Gastrocnemius medialis (tissue), 4 donors: ENCODE measurements at regions not wholly inside any gene's neighbourhood (a gene's known extent, or its start where the extent isn't known, plus 50 kb on each side); places are given as distances from the start of the nearest gene placed in this dataset.

Source experiments
- POLR2A ChIP-seq, 2 donors: fragments of 450-650 bp; IDR thresholded peaks; one replicate each; pipeline ENCODE4 v1.6.1; 2017; ENCODE audit warnings: antibody characterized with exemption in 2 of 2, mild to moderate bottlenecking in 2 of 2, moderate library complexity in 2 of 2
- TF ChIP-seq, protein P1 (sequence below), 5 experiments: fragments of 450-650 bp in 3 of 5; fragments of 200-600 bp in 2 of 5; sonication (generic) in 2 of 5; IDR thresholded peaks in 4 of 5; conservative IDR thresholded peaks in 1 of 5; 1 replicate in 4 of 5; 2 replicates in 1 of 5; pipeline ENCODE4 v1.5.1; 2016 to 2019; ENCODE audit warnings: antibody characterized with exemption in 5 of 5, mild to moderate bottlenecking in 3 of 5, moderate library complexity in 3 of 5

DNA sequence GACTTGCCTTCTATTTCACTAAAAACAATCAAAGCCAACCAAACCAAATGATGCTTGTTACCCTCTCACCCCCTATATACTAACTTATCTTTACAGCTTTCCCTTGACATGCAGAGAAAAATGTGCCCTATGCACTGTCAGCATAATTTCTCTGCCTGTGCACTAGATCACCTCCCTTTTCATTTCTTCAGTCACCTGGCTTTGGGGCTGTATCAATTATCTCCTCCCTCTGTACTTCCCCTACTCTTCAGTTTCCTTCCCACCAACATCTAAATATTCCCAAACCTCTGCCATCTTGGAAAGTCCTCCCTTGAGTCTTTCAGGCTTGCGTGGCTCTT is 103.5 kb upstream of the TAPT1 start:
- TF ChIP-seq, protein P1, sequence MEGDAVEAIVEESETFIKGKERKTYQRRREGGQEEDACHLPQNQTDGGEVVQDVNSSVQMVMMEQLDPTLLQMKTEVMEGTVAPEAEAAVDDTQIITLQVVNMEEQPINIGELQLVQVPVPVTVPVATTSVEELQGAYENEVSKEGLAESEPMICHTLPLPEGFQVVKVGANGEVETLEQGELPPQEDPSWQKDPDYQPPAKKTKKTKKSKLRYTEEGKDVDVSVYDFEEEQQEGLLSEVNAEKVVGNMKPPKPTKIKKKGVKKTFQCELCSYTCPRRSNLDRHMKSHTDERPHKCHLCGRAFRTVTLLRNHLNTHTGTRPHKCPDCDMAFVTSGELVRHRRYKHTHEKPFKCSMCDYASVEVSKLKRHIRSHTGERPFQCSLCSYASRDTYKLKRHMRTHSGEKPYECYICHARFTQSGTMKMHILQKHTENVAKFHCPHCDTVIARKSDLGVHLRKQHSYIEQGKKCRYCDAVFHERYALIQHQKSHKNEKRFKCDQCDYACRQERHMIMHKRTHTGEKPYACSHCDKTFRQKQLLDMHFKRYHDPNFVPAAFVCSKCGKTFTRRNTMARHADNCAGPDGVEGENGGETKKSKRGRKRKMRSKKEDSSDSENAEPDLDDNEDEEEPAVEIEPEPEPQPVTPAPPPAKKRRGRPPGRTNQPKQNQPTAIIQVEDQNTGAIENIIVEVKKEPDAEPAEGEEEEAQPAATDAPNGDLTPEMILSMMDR (IDR thresholded peaks at IDR 0.05 in 4 of 5, conservative IDR thresholded peaks at IDR 0.05 in 1 of 5): no peak
- no peak for TF ChIP-seq POLR2A (IDR thresholded peaks at IDR 0.05)
